ENCODE measurements at regions not wholly inside any gene's neighbourhood (a gene's known extent, or its start where the extent isn't known, plus 50 kb on each side); places are given as distances from the start of the nearest gene placed in this dataset.

DNA sequence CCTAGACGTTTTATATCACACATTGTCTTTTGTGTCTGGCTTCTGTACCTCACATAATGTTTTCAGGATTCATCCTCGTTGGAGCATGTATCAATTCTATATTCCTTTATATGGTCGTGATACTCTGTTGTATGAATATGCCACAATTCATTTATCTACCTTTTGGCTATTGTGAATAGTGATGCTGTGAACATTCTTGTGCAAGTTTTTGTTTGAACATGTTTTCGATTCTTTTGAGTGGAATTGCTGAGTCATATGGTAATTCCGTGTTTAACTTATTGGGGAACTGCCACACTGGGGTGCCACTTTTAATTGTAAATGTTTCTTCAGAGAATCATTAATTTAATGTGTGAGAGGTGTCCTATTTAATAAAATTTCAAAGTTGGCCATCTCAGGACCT lies 101.2 kb downstream of the SLC35B3 start:
- TF ChIP-seq, protein P1, sequence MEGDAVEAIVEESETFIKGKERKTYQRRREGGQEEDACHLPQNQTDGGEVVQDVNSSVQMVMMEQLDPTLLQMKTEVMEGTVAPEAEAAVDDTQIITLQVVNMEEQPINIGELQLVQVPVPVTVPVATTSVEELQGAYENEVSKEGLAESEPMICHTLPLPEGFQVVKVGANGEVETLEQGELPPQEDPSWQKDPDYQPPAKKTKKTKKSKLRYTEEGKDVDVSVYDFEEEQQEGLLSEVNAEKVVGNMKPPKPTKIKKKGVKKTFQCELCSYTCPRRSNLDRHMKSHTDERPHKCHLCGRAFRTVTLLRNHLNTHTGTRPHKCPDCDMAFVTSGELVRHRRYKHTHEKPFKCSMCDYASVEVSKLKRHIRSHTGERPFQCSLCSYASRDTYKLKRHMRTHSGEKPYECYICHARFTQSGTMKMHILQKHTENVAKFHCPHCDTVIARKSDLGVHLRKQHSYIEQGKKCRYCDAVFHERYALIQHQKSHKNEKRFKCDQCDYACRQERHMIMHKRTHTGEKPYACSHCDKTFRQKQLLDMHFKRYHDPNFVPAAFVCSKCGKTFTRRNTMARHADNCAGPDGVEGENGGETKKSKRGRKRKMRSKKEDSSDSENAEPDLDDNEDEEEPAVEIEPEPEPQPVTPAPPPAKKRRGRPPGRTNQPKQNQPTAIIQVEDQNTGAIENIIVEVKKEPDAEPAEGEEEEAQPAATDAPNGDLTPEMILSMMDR (IDR thresholded peaks at IDR 0.05): no peak
- TF ChIP-seq POLR2A (IDR thresholded peaks at IDR 0.05): no peak
